GM23338 (cell line): ENCODE measurements at regions not wholly inside any gene's neighbourhood (a gene's known extent, or its start where the extent isn't known, plus 50 kb on each side); places are given as distances from the start of the nearest gene placed in this dataset.

Source experiments
- ATAC-seq: fragments of 200-7000 bp; cut with Tn5 transposase; 3 replicates; pipeline ENCODE4 v1.9.1; 2020
- DNase-seq: peaks from one replicate; pipeline ENCODE4 v3.0.0-alpha.2; 2015; ENCODE audit warnings: low spot score
- H2AFZ ChIP-seq: fragments of 200-600 bp; sonication (generic); 2 replicates; pipeline ENCODE4 v1.8.0; 2016; ENCODE audit warnings: antibody characterized with exemption, mild to moderate bottlenecking, moderate library complexity
- H3F3A ChIP-seq: fragments of 200-600 bp; sonication (generic); replicated peaks from 2 replicates; pipeline ENCODE4 v1.8.0; 2017; ENCODE audit warnings: antibody characterized with exemption, mixed run types, low read depth
- H3K27ac ChIP-seq: fragments of 200-600 bp; sonication (generic); 2 replicates; pipeline ENCODE4 v1.6.1; 2016; ENCODE audit warnings: low read depth
- H3K27me3 ChIP-seq: fragments of 200-600 bp; sonication (generic); 2 replicates; pipeline ENCODE4 v1.8.0; 2016; ENCODE audit warnings: mild to moderate bottlenecking, mixed run types, moderate library complexity; ENCODE audit not compliant: insufficient read depth
- H3K36me3 ChIP-seq: fragments of 200-600 bp; sonication (generic); 2 replicates; pipeline ENCODE4 v1.8.0; 2016; ENCODE audit warnings: mild to moderate bottlenecking; ENCODE audit not compliant: insufficient read depth
- H3K4me1 ChIP-seq: fragments of 200-600 bp; sonication (generic); 2 replicates; pipeline ENCODE4 v1.8.0; 2016; ENCODE audit warnings: mild to moderate bottlenecking, moderate library complexity; ENCODE audit not compliant: insufficient read depth
- H3K4me2 ChIP-seq: fragments of 200-600 bp; sonication (generic); 2 replicates; pipeline ENCODE4 v1.7.1; 2017; ENCODE audit warnings: mixed run types
- H3K4me3 ChIP-seq: fragments of 200-600 bp; sonication (generic); 2 replicates; pipeline ENCODE4 v1.6.1; 2016; ENCODE audit warnings: mixed run types
- H3K79me2 ChIP-seq: fragments of 200-600 bp; sonication (generic); replicated peaks from 2 replicates; pipeline ENCODE4 v1.8.0; 2017; ENCODE audit warnings: mild to moderate bottlenecking; ENCODE audit not compliant: insufficient read depth
- H3K9me2 ChIP-seq: fragments of 200-600 bp; sonication (generic); 2 replicates; pipeline ENCODE4 v1.8.0; 2017; ENCODE audit not compliant: insufficient read depth
- H4K20me1 ChIP-seq: fragments of 200-600 bp; sonication (generic); replicated peaks from 2 replicates; pipeline ENCODE4 v1.8.0; 2017; ENCODE audit warnings: mild to moderate bottlenecking; ENCODE audit not compliant: insufficient read depth
- H3K27ac Mint-ChIP-seq: 2 replicates; pipeline ENCODE4 v1.8.0; 2020; ENCODE audit warnings: inconsistent platforms, mild to moderate bottlenecking, moderate library complexity, mixed read lengths
- H3K27me3 Mint-ChIP-seq: 3 replicates; pipeline ENCODE4 v1.8.0; 2022; ENCODE audit warnings: low read depth, mild to moderate bottlenecking, moderate library complexity, mixed read lengths, inconsistent platforms; ENCODE audit not compliant: insufficient read depth, poor library complexity
- H3K36me3 Mint-ChIP-seq: 3 replicates; pipeline ENCODE4 v1.8.0; 2021; ENCODE audit warnings: low read depth, mild to moderate bottlenecking, inconsistent platforms, moderate library complexity, mixed read lengths
- H3K4me1 Mint-ChIP-seq: 3 replicates; pipeline ENCODE4 v1.8.0; 2020; ENCODE audit warnings: mild to moderate bottlenecking, inconsistent platforms, mixed read lengths
- H3K4me3 Mint-ChIP-seq: 3 replicates; pipeline ENCODE4 v1.8.0; 2021; ENCODE audit warnings: moderate library complexity, mild to moderate bottlenecking, inconsistent platforms, mixed read lengths
- H3K9me3 Mint-ChIP-seq: 3 replicates; pipeline ENCODE4 v1.8.0; 2020; ENCODE audit warnings: moderate library complexity, mild to moderate bottlenecking, inconsistent platforms, mixed read lengths
- CREB1 ChIP-seq: fragments of 250-450 bp; sonication (Bioruptor Pico); IDR thresholded peaks from 2 replicates; pipeline ENCODE4 v1.5.0; 2020; ENCODE audit warnings: low read depth, mild to moderate bottlenecking, moderate library complexity
- EZH2 ChIP-seq: fragments of 200-600 bp; sonication (generic); IDR thresholded peaks from one replicate; pipeline ENCODE4 v1.8.0; 2017; ENCODE audit warnings: antibody characterized with exemption, mild to moderate bottlenecking, low read depth; ENCODE audit not compliant: unreplicated experiment
- EZH2phosphoT487 ChIP-seq: fragments of 200-600 bp; sonication (generic); IDR thresholded peaks from one replicate; pipeline ENCODE4 v1.8.1; 2018; ENCODE audit warnings: antibody characterized with exemption; ENCODE audit not compliant: unreplicated experiment
- JUNB ChIP-seq: IDR thresholded peaks from one replicate; pipeline ENCODE4 v1.6.1; 2016; ENCODE audit warnings: antibody characterized with exemption; ENCODE audit not compliant: unreplicated experiment
- NANOG ChIP-seq: IDR thresholded peaks from 2 replicates; pipeline ENCODE4 v1.6.1; 2016; ENCODE audit warnings: antibody characterized with exemption, borderline replicate concordance
- POLR2AphosphoS5 ChIP-seq: IDR thresholded peaks from 2 replicates; pipeline ENCODE4 v1.6.1; 2016; ENCODE audit warnings: antibody characterized with exemption, low read depth
- REST ChIP-seq: IDR thresholded peaks from one replicate; pipeline ENCODE4 v1.6.1; 2018; ENCODE audit warnings: antibody characterized with exemption; ENCODE audit not compliant: unreplicated experiment
- STAT1 ChIP-seq: IDR thresholded peaks from one replicate; pipeline ENCODE4 v1.6.1; 2016; ENCODE audit warnings: antibody characterized with exemption; ENCODE audit not compliant: unreplicated experiment
- ZNF114 ChIP-seq: fragments of 250-450 bp; sonication (Bioruptor Pico); IDR thresholded peaks from 2 replicates; pipeline ENCODE4 v1.5.0; 2020; ENCODE audit warnings: mild to moderate bottlenecking, moderate library complexity
- ZNF331 ChIP-seq: fragments of 250-450 bp; sonication (Bioruptor Pico); IDR thresholded peaks from 2 replicates; pipeline ENCODE4 v1.5.0; 2020; ENCODE audit warnings: low read depth, mild to moderate bottlenecking, moderate library complexity
- TF ChIP-seq, protein P1 (sequence below): IDR thresholded peaks from 2 replicates; pipeline ENCODE4 v1.6.1; 2016; ENCODE audit warnings: antibody characterized with exemption
- TF ChIP-seq, protein P2 (sequence below), 2 experiments: fragments of 200-600 bp in 1 of 2; sonication (generic) in 1 of 2; conservative IDR thresholded peaks; 2 replicates each; pipeline versions ENCODE4 v1.5.1 to v1.6.1; 2016 to 2017; ENCODE audit warnings: antibody characterized with exemption in 2 of 2, low read depth in 2 of 2, mild to moderate bottlenecking in 2 of 2, moderate library complexity in 1 of 2
- TF ChIP-seq, protein P3 (sequence below): fragments of 250-450 bp; sonication (Bioruptor Pico); IDR thresholded peaks from 2 replicates; pipeline ENCODE4 v1.5.0; 2020; ENCODE audit warnings: mild to moderate bottlenecking, moderate library complexity

GRCh38 chr2:201970786-201971108 is 62.9 kb upstream of the FZD7 start:
- peak overlapping the region; percentile 51 for H3K4me3 ChIP-seq
- no peak overlapping the region for H3K27ac ChIP-seq
- no peak for ATAC-seq
- H3K9me3 Mint-ChIP-seq = peaks cover 16% of the 10 kb centered on the region; the same call in 2 of the 3 replicates
- H3K4me1 ChIP-seq = peaks cover 53% of the 10 kb centered on the region
- H3K4me1 Mint-ChIP-seq = peaks cover 73% of the 10 kb centered on the region
- H3K79me2 ChIP-seq = peaks cover 37% of the 10 kb centered on the region
- TF ChIP-seq CREB1 (CRISPR knock-in tag) (no peak), EZH2 (no peak), NANOG (no peak), STAT1 (no peak), EZH2phosphoT487 (no peak), POLR2AphosphoS5 (no peak), REST (no peak), ZNF114 (CRISPR knock-in tag) (no peak), ZNF331 (CRISPR knock-in tag) (no peak), JUNB (no peak)
- TF ChIP-seq, protein P1, sequence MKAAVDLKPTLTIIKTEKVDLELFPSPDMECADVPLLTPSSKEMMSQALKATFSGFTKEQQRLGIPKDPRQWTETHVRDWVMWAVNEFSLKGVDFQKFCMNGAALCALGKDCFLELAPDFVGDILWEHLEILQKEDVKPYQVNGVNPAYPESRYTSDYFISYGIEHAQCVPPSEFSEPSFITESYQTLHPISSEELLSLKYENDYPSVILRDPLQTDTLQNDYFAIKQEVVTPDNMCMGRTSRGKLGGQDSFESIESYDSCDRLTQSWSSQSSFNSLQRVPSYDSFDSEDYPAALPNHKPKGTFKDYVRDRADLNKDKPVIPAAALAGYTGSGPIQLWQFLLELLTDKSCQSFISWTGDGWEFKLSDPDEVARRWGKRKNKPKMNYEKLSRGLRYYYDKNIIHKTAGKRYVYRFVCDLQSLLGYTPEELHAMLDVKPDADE = no peak
- TF ChIP-seq, protein P2, sequence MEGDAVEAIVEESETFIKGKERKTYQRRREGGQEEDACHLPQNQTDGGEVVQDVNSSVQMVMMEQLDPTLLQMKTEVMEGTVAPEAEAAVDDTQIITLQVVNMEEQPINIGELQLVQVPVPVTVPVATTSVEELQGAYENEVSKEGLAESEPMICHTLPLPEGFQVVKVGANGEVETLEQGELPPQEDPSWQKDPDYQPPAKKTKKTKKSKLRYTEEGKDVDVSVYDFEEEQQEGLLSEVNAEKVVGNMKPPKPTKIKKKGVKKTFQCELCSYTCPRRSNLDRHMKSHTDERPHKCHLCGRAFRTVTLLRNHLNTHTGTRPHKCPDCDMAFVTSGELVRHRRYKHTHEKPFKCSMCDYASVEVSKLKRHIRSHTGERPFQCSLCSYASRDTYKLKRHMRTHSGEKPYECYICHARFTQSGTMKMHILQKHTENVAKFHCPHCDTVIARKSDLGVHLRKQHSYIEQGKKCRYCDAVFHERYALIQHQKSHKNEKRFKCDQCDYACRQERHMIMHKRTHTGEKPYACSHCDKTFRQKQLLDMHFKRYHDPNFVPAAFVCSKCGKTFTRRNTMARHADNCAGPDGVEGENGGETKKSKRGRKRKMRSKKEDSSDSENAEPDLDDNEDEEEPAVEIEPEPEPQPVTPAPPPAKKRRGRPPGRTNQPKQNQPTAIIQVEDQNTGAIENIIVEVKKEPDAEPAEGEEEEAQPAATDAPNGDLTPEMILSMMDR (conservative IDR thresholded peaks at IDR 0.05; ENCODE audit: low read depth in 2 of 2) = no peak
- TF ChIP-seq, protein P3, sequence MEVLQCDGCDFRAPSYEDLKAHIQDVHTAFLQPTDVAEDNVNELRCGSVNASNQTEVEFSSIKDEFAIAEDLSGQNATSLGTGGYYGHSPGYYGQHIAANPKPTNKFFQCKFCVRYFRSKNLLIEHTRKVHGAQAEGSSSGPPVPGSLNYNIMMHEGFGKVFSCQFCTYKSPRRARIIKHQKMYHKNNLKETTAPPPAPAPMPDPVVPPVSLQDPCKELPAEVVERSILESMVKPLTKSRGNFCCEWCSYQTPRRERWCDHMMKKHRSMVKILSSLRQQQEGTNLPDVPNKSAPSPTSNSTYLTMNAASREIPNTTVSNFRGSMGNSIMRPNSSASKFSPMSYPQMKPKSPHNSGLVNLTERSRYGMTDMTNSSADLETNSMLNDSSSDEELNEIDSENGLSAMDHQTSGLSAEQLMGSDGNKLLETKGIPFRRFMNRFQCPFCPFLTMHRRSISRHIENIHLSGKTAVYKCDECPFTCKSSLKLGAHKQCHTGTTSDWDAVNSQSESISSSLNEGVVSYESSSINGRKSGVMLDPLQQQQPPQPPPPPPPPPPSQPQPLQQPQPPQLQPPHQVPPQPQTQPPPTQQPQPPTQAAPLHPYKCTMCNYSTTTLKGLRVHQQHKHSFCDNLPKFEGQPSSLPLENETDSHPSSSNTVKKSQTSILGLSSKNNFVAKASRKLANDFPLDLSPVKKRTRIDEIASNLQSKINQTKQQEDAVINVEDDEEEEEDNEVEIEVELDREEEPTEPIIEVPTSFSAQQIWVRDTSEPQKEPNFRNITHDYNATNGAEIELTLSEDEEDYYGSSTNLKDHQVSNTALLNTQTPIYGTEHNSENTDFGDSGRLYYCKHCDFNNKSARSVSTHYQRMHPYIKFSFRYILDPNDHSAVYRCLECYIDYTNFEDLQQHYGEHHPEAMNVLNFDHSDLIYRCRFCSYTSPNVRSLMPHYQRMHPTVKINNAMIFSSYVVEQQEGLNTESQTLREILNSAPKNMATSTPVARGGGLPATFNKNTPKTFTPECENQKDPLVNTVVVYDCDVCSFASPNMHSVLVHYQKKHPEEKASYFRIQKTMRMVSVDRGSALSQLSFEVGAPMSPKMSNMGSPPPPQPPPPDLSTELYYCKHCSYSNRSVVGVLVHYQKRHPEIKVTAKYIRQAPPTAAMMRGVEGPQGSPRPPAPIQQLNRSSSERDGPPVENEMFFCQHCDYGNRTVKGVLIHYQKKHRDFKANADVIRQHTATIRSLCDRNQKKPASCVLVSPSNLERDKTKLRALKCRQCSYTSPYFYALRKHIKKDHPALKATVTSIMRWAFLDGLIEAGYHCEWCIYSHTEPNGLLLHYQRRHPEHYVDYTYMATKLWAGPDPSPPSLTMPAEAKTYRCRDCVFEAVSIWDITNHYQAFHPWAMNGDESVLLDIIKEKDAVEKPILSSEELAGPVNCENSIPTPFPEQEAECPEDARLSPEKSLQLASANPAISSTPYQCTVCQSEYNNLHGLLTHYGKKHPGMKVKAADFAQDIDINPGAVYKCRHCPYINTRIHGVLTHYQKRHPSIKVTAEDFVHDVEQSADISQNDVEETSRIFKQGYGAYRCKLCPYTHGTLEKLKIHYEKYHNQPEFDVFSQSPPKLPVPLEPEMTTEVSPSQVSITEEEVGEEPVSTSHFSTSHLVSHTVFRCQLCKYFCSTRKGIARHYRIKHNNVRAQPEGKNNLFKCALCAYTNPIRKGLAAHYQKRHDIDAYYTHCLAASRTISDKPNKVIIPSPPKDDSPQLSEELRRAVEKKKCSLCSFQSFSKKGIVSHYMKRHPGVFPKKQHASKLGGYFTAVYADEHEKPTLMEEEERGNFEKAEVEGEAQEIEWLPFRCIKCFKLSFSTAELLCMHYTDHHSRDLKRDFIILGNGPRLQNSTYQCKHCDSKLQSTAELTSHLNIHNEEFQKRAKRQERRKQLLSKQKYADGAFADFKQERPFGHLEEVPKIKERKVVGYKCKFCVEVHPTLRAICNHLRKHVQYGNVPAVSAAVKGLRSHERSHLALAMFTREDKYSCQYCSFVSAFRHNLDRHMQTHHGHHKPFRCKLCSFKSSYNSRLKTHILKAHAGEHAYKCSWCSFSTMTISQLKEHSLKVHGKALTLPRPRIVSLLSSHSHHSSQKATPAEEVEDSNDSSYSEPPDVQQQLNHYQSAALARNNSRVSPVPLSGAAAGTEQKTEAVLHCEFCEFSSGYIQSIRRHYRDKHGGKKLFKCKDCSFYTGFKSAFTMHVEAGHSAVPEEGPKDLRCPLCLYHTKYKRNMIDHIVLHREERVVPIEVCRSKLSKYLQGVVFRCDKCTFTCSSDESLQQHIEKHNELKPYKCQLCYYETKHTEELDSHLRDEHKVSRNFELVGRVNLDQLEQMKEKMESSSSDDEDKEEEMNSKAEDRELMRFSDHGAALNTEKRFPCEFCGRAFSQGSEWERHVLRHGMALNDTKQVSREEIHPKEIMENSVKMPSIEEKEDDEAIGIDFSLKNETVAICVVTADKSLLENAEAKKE = no peak
- H3K27me3 Mint-ChIP-seq = peaks cover 18% of the 10 kb centered on the region
- peaks cover 9% of the 10 kb centered on the region; the same call in 1 of the 2 replicates for H3K9me2 ChIP-seq
- no peaks in the 10 kb centered on the region for H4K20me1 ChIP-seq
- no peaks in the 10 kb centered on the region; the same call in 1 of the 2 replicates for H3K36me3 ChIP-seq
- H3F3A ChIP-seq = peaks cover 13% of the 10 kb centered on the region
- H3K27ac Mint-ChIP-seq = no peak overlapping the region
- no peak overlapping the region for H2AFZ ChIP-seq
- DNase-seq = no peak
- H3K4me3 Mint-ChIP-seq = no peak overlapping the region; the same call in 2 of the 3 replicates
- no peaks in the 10 kb centered on the region for H3K27me3 ChIP-seq
- H3K4me2 ChIP-seq = peak overlapping the region; percentile 92
- H3K36me3 Mint-ChIP-seq = peaks cover 48% of the 10 kb centered on the region
